HCT116 (cell line): ENCODE measurements at regions not wholly inside any gene's neighbourhood (a gene's known extent, or its start where the extent isn't known, plus 50 kb on each side); places are given as distances from the start of the nearest gene placed in this dataset.

ENCODE experiments used
- MAX ChIP-seq: IDR thresholded peaks from 2 replicates; pipeline ENCODE4 v1.6.1; 2012
- POLR2A ChIP-seq: IDR thresholded peaks from 2 replicates; pipeline ENCODE4 v1.7.0; 2011; ENCODE audit warnings: borderline replicate concordance; ENCODE audit not compliant: insufficient read depth, insufficient read length; ENCODE audit errors: extremely low read depth
- POLR2AphosphoS5 ChIP-seq: IDR thresholded peaks from 2 replicates; pipeline ENCODE4 v1.6.1; 2011; ENCODE audit warnings: mild to moderate bottlenecking, low read depth, low read length, moderate library complexity
- YY1 ChIP-seq: IDR thresholded peaks from 2 replicates; pipeline ENCODE4 v1.6.1; 2011; ENCODE audit warnings: low read length, low read depth, moderate library complexity, mild to moderate bottlenecking; ENCODE audit not compliant: insufficient replicate concordance; ENCODE audit errors: extremely low read depth
- TF ChIP-seq, protein P1 (sequence below), 3 experiments: fragments of 200-600 bp in 1 of 3; sonication (generic) in 1 of 3; IDR thresholded peaks in 2 of 3; conservative IDR thresholded peaks in 1 of 3; 2 replicates each; pipeline ENCODE4 v1.5.1; 2012 to 2017; ENCODE audit warnings: low read depth in 2 of 3, low read length in 2 of 3, antibody characterized with exemption in 1 of 3, borderline replicate concordance in 1 of 3, control low read depth in 1 of 3, mild to moderate bottlenecking in 1 of 3, mixed read lengths in 1 of 3, mixed run types in 1 of 3, moderate library complexity in 1 of 3; ENCODE audit not compliant: insufficient read depth in 1 of 3

DNA sequence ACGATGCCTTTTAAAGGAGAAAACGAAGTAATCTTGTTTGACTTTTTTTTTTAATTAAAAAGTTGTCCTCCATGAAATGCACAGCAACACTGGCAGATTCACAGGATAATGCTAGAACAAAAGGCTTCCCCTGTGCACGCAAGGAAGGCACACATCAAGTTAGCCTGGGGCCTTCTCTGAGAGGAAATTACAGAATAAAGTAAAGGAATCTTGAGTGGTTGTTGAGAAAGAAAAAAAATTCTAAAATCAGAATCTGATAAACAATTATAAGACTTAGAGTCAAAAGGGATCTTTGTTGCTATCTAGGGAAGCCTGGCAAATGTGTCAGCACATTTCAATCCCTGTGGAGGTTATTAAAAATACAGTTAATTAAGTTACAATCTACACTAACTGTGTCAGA is 946.0 kb downstream of the IGSF11 start:
- TF ChIP-seq, protein P1, sequence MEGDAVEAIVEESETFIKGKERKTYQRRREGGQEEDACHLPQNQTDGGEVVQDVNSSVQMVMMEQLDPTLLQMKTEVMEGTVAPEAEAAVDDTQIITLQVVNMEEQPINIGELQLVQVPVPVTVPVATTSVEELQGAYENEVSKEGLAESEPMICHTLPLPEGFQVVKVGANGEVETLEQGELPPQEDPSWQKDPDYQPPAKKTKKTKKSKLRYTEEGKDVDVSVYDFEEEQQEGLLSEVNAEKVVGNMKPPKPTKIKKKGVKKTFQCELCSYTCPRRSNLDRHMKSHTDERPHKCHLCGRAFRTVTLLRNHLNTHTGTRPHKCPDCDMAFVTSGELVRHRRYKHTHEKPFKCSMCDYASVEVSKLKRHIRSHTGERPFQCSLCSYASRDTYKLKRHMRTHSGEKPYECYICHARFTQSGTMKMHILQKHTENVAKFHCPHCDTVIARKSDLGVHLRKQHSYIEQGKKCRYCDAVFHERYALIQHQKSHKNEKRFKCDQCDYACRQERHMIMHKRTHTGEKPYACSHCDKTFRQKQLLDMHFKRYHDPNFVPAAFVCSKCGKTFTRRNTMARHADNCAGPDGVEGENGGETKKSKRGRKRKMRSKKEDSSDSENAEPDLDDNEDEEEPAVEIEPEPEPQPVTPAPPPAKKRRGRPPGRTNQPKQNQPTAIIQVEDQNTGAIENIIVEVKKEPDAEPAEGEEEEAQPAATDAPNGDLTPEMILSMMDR (IDR thresholded peaks at IDR 0.05 in 2 of 3, conservative IDR thresholded peaks at IDR 0.05 in 1 of 3; ENCODE audit: borderline replicate concordance in 1 of 3, insufficient read depth in 1 of 3, low read depth in 2 of 3, low read length in 2 of 3) = no peak
- TF ChIP-seq POLR2AphosphoS5 (no peak), POLR2A (no peak), MAX (no peak), YY1 (no peak)
